ENCODE measurements at regions not wholly inside any gene's neighbourhood (a gene's known extent, or its start where the extent isn't known, plus 50 kb on each side); places are given as distances from the start of the nearest gene placed in this dataset.

DNA sequence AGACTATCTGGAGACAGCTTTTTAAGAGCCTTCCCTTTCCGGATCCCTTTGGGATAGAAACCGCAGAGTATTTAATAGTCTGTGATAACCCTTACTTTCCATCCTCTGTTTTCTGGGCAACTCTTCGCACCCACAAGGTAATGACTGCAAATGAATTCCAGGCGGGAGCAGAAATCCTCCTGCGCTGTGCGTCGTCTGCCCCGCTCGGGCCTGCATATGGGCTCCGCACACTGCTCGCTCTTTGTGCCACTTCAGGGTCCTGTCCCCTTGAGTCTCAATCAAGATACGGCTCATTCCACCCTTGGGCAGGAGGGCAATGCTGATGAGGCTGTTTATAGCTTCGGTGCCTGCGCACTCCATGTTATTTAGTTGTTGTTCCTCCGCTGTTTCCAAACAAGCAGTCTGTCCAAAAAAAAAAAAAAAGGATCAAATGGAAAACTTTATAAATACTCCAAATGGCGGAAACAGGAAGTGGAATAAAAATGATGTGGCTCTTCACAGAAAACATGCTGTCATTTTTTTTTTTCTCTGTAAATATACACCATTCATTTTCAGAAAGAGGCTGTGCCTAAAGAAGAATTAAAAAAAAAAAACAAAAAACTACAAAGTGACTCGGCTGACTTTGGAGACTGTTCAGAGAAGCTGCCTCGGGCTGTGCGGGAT, 169.6 kb upstream of the GMDS start:
- DNase-seq: no peak

DNA sequence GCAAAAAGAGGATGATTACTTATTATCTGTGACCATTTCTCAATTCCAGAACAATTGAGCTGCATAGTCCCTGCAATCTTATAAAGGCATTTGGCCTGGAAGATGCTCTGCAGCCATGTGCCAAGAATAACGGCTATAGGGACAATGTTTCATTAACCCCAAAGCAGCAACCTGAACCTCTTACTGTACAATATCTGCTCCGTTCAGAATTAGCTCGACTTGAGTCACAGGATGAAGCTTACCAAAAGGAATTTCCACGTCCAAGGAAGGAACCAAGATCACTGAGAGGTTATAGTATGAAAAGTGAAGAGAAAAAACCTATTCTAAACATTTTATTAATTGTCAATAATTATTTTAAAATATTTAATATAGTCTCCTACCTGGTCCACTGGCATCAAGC, 167.3 kb upstream of the GMDS start:
- no peak for DNase-seq

DNA sequence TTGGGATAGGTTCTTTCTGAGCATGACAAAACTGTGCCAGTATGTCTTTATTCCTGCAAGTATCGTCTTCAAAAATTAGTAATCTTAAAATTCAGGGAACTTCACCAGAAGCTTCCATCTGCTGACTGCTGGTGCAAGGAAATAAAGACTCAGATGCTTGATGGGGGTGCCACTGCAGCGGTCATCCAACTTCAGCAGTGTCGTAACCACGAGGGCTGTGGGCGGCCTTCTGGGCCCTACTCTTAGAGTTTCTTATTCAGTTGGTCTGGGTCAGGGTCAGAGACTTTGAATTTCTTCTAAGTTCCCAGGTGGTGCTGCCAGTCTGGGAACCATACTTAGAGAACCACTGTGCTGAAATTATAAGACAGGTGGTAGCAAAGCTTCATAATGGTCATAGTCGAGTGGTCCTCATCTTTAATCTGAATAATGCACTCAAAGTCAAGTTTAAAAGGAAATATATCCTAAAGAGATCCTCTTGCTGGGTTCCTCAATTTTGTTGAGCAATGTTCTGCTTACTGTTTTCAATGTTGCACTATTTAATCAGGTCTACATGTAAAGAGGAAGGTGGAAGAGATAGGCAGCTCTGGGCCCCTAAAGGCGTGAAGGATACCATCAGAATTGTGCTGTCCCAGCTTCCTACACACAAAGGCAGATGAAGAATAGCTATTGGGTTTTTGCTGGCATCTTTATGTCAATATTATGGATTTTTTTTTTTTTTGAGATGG, 165.4 kb upstream of the GMDS start:
- no peak for DNase-seq

DNA sequence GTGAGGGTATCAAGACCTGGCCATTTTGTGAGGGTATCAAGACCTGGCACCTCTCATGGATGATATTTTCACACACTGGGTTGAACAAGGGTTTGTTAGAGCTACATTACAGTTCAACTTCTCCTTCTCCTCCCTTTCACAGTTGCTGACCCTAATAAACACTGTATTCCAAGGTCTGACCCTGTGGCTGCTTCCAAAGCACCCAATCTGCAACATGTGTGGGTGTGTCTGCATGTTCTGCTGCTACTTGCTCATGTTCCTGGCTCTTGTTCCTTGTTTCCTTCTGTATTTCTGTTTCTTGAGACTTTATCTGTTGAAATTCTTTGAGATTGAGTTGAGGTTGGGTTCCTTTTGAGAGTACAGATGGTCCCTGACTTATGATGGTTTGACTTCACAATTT, 162.1 kb upstream of the GMDS start:
- DNase-seq: no peak

DNA sequence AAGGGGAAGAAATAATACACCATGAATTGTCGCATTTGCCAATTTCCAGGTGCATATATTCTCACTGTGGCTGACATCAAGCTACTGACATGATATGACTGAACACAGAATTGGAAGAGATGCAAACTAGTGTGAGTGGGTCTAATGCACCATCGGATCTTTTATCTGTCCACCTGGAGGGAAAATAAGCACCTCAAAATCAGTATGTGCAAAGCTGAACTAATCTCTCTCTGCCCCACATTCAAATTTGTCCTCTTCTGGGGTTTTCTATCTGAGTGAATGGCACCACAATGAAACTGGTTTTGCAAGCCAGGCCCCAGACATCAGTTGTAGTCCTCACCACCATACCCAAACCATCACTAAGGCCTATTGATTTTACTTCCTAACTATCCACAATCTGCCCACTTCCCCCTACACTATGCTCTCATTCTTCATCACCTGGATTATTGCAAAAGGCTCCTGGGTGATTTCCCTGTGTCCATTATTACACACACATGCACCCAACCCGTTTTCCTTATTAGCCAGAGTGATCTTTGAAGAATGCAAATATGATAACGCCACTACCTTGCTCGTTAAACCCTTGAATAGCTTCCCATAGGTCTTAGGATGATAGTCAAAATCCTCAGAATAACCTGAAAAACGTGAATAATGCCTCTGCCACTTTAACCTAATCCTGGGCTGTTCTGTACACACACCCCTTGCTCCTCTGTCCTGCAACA, 159.0 kb upstream of the GMDS start:
- DNase-seq: no peak

DNA sequence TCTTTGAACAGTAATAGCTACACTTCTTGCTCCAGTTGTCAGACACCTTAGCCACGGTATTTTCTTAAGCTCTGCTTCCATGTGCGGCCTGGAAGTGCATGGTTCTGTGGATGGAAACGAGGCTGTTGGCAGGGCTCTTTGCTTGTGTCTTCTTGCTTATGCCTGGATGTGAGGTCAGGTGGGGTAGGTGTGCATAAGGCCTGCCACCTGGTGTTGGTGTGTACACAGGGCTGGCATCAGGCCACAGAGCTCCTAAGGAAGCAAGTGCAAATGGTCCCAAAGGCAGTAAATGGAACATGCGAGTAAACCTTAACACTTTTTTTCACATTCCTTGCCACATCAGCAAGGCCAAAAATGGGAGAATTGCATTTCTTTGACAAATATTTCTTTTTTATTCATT, 158.1 kb upstream of the GMDS start:
- no peak for DNase-seq

DNA sequence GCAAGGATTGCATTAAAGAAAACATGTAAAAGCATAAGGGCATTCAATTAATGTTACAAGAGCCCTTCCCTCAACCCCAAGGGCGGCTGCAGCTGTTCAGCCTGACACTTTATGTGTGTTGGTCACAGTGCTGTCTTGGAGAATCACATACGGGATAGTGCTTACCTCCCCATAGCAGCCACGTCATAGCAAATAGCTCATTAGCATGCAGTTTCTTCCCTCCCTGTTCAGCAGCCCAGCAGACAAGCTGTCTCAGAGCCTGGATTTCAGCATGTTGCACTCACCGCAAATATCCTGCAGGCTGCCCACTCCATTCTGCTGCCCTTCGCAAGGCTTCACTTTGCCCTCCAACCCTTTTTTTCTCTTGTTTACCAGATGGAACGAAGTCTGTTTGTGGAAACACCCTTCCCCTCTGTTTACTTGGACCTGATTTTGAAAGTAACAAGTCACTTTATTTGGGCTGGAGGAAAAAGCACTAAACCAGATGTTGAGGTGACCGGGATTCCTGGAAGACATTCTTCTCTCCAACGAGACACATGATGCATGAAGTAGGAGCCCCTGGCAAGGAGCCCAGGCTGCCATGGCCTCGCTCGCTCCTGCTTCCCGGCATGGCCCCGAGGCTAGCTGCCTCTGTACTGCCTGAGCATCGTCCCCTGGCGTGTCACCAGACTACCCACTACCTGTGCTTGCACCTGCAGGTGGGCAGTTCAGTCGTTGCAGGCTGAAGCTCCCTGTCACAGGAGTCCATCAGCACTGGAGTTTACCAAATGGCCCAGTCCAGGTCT, 151.6 kb upstream of the GMDS start:
- DNase-seq: no peak

DNA sequence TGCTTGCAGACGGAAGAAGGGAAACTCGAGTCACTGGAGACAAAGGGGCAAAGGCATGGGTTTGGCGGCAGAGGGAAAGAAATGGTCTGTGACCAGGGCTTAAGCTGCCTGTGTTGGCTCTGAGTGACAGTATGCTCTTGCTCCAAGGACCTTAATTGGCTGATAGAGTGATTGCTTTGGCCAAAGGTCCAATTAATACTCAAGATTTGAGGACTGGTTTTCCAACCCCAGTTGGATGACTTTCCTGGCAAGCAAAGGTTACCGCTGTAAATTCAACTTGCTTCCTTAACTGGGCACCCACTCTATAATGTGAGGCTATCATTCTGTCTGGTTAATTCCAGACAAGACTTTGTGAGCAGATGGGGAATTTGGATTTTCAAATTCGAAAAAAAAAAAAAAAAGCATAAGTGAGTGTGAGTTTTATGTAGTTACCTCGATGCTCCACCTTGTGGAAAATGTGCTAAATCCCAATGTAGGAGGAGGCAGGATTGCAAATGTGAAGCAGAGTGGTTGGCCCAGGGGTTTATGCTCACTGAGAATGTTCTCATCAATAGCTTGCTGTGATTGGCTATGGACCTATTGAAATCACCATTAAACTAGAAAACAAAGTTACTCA, 150.7 kb upstream of the GMDS start:
- no peak for DNase-seq

DNA sequence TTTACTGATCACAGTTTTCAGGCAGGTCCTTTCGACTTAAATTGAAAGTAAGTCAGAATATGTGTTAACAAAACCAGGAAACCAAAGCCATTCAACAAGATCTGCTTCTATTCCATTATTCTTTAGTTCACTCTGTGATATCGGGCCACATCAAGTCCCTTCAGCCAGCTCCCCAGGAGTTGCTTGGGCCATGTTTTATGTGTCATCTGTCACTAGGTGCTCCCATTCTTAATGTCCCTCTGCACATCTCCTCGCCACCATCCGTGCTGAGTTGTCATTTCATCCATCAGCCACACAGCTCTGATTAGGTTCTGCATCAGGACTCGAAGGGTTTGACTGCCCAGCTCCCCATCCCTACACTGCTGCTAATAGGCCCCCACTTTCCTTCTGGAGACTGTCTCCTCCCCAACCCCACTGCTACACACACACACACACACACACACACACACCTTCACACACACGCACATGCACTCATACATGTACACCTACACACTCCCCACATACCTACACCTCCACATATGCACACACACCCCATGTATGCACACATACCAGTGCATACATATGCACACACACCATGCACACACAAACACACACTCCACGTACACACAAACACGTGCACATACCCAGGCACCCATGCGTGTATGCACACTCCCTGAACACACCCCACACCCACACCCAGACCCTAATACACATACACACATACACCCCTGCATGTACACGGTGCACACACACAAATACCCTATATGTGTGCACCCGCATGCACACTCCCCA, 143.3 kb upstream of the GMDS start:
- DNase-seq: no peak

DNA sequence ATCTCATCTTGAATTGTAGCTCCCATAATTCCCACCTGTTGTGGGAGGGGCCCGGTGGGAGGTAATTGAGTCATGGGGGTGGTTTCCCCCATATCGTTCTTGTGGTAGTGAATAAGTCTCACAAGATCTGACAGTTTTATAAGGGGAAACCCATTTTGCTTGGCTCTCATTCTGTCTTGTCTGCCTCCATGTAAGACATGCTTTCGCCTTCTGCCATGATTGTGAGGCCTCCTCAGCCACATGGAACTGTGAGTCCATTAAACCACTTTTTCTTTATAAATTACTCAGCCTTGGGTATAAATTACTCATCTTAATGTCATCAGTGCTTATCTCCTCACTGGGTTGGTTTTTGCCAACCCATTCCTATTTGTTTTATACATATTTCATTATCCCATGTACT, 142.0 kb upstream of the GMDS start:
- DNase-seq: peak; percentile 35

DNA sequence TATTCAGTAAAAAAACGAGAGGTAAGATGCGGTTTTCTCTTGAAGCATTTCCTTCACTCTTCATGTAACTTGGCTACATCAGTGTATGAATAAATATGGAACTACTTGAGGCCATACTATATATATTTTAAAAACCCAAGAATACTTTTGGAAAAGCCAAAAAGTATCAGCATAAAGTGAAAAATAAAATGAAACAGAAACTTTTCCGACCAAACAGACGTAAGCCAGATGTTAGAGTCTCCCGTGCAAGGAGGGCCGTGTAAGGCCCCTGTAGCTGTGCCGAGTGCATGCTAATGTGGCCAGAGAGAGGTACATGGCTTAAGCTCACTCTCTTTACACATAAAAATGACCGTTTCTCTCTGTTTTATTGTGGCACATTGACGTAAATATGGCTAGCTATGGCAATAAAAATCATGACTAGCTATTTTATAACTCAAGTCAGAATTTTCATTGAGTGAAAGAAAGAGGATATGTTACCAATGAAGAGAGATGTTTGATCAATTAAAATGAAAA, 140.1 kb upstream of the GMDS start:
- DNase-seq: no peak

DNA sequence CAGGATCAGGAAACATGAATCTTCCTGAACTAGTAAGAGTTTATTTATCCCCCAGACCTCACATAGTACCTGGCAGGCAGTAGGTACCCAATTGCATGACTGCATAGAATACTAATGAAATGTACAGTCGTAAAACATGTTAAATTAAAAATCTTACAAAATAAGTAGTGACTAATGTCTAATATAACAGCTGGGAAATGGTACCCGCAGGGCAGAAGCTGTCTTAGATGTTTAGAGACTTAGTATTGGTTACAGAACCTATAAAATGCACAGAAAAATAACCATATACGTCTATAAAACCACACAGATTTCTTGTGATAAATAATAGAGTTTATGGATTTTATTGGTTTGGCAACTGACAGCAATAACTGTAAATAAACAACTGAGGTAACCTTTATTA, 139.1 kb upstream of the GMDS start:
- DNase-seq: no peak

DNA sequence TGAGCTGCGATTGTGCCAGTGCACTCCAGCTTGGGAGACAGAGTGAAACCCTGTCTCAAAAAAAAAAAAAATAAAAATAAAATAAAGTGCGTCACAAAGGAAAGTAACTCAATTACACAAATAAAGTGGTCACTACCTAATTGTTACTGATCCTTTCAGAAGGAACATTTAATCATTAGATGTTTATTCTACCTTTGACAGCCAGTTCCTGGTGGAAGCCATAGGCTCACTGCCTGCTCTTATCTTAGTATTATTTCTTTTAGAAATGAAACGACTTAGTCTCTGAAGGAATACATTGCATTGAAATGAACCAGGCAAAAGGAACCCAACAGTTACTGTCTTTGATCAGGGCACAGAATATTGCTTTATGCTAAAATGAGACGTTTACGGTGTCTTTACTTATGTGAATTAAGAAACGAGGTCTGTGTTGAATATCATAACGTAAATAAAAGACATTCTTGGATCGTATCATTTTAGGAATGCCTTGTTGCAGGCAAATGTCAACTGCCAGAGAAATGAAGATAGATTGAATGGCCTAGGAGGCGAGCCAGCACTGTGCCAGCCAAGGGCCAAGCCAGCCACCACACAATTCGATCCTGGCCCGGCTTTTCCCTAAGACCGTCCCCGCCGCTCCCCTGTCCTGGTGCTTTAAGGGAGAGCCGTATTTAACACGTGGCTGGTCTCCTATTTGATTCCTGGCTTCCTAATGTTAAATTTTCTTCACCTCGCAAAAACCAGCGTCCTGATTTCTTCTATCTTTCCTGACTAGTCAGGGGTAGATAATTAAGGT, 136.7 kb upstream of the GMDS start:
- DNase-seq: no peak

DNA sequence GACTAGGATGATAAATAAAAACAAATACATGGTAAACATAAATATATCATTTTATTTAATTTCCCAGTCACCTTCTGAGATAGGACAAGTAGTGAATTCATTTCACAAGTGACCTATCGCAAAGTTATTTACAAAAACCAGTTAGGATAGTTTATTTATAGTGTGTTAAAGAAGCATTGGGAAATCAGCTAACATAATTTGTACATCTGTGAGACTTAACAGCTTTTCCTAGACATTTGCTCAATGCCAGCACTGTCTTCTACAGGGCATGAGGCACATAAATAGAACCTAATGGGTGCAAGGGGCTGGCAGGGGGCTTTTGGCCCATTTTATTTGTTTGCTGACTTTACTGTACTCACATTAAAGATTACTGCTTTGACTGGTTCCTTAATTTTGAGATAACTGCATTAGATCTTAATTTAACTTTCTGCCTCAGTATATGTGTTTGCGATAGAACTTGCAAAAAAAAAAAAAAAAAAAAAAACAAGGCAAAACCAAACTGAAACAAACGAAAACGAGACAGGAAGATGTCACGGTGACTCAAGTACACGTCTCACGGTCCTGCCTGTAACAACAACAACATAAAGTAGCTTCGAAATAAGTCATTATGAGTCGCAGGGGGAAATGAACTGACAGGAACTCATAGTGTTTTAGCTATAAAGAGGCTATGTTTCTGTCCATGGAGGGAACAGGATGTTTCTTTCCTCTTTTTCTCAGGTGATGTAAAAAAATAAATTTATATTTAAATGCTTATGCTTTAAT, 133.7 kb upstream of the GMDS start:
- DNase-seq: peak; percentile 66

DNA sequence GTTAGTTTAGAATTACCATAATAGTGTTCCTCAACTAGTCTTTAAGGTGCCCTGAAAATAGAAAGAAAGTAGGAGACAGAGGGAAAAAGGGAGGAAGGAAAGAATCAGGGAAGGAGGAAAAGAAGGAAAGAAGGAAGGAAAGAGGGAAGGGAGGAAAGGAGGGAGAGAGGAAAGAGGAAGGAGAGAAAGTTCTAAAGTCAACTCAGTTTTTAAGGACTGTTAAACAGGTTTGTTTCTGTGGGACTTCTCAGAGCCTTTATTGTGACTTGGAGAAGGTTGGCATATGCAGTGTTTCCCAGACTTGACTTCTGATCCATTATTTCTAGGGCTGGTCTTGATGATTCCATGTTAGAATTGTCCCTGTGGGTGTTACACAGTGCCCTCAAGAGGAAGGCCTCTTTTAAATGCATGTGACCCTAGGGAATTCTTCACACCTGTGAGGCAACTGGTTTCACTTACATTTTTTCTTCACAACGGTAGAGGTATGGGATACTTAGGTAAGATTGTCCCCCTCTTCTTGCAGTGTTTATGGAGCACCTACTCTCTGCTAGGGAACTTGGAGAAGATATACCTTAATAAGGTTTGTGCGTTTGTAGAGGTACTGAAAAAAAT, 132.7 kb upstream of the GMDS start:
- DNase-seq: no peak

DNA sequence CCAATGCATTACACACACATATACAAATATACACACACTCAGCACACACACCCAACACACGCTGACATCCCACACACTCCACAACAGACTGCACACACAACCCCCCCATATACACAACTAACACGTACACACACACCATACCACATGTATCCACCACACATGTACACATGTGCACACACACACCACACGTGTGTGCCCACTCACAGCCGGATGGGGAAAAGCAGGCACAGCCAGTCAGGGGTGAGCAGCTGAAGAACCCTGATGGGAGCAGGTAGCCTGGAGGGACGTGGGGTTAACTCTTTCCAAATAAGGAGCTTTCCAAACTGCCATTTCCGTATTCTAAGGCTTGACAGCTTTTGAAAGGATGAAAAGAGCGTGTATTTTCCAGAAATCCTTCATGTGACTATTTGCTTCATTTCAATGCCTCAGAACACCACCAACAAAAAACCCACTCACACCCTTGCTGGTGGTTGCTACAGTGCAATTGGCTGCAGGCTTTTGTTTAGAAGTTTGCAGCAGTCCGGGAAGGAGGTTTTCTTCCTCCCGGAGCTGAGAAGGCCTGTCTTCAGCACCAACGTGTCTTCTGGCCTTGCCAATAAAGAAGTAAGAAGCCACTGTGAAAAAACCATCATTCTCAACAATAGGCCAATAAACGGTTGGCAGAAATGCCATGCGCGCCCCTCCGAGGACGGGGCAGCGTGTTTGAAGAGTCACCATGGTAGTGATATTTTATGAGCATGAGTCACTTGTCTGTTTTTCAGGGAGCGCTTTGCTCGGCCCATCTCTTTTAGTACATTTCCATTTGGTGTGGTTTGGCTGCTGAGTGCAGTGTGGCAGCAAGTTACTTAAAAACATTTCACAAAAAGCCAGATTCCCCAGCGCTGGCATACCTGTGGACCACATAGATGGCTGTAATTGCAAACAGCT, 131.3 kb upstream of the GMDS start:
- DNase-seq: no peak

DNA sequence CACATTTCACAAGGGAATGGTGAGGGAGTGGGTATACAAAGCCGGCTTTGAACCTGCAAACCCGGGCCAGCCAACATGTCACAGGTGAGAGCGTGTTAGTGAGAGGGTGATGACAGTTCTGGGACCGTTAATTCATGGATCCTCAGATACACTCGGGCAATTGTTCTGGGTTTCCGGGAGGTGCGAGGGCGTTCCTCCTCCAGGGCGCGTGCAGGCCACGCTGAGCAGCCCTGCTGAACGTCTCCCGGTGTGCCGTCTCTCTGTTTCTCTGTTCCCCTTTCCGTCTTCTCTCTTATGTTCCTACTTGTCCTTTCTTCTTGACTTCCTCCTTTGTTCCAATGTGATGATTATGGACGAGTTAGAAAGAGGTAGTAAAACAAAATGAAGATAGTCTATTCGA, 130.0 kb upstream of the GMDS start:
- no peak for DNase-seq

DNA sequence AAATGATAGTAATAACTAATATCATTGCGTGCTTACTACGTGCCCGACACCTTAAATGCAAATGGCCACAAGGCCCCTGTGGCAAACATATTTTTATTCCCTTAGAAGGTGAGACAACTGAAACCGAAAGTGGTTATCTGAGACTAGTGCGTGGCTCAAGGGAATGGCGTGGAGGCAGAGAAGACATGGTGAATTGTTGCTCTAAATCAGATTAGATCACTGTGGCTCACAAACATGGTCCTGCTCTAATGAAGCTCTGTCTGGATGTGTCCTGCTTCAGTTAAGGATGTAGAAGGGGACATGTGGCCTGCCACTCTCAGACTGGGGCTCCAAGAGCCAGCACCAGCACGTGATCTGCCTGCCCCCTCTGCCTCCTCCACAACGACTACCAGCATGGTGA, 124.2 kb upstream of the GMDS start:
- DNase-seq: no peak

DNA sequence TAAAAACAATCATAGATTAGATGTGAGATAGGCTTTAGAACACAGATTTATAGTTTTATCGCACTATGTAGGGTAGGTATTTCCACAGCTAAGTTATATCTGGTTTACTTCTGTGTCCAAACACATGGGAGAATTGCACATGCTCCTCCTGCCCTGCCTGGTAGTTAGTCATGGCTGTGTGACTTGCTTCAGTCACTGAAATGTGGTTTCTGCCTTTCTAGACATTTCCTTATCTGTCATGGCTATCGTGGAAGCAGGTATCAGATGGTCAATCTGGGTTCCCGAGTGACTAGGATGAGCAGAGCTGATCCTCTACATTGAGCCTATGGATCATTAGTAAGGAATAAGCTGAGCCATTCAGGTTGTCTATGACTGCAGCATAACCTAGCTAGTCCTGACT, 117.8 kb upstream of the GMDS start:
- DNase-seq: no peak
